ENCODE measurements at regions not wholly inside any gene's neighbourhood (a gene's known extent, or its start where the extent isn't known, plus 50 kb on each side); places are given as distances from the start of the nearest gene placed in this dataset.

- Histone ChIP-seq H3T11ph (ENCODE audit: low read length) (no peak overlapping the region), H2BK12ac (ENCODE audit: insufficient read length, low read depth, low read length) (no peak overlapping the region), H3K9ac (ENCODE audit: extremely low read depth, insufficient read length, low read length) (no peak overlapping the region), H4K91ac (ENCODE audit: insufficient read length, low read depth, low read length) (no peak overlapping the region), H3K18ac (ENCODE audit: insufficient read length, low read depth, low read length) (no peak overlapping the region), H2BK5ac (ENCODE audit: insufficient read length, low read length) (no peak overlapping the region), H3K79me1 (ENCODE audit: insufficient read depth, low read depth, low read length, poor library complexity, severe bottlenecking) (no peaks in the 10 kb centered on the region), H3K56ac (ENCODE audit: insufficient read length, low read depth, low read length) (no peak overlapping the region), H3K4me1 (ENCODE audit: insufficient read depth, low read length) (no peaks in the 10 kb centered on the region), H3K23me2 (ENCODE audit: insufficient read length, low read depth, low read length, poor library complexity, severe bottlenecking) (no peaks in the 10 kb centered on the region), H3K4me2 (ENCODE audit: insufficient read depth, insufficient read length, low read length) (no peak overlapping the region), H3K9me3 (ENCODE audit: control insufficient read depth, low read depth, low read length) (no peaks in the 10 kb centered on the region), H2AFZ (ENCODE audit: low read length) (no peak overlapping the region), H2BK15ac (ENCODE audit: low read depth, low read length) (no peak overlapping the region), H3K4ac (ENCODE audit: low read depth, low read length) (no peak overlapping the region), H3K14ac (ENCODE audit: insufficient read depth, low read length) (no peak overlapping the region), H4K8ac (replicated peaks; ENCODE audit: insufficient read length, low read depth, low read length) (no peak overlapping the region), H2BK20ac (ENCODE audit: low read depth, low read length, poor library complexity, severe bottlenecking) (no peak overlapping the region), H3K27ac (ENCODE audit: insufficient read length, low read depth, low read length) (no peak overlapping the region), H3K79me2 (ENCODE audit: insufficient read depth, low read length) (no peaks in the 10 kb centered on the region), H4K5ac (ENCODE audit: insufficient read length, low read depth, low read length) (no peak overlapping the region), H3K27me3 (ENCODE audit: insufficient read depth, low read length) (no peaks in the 10 kb centered on the region), H2BK120ac (ENCODE audit: low read depth, low read length, poor library complexity, severe bottlenecking) (no peak overlapping the region), H4K20me1 (ENCODE audit: control insufficient read depth, insufficient read depth, insufficient read length) (no peaks in the 10 kb centered on the region), H3K23ac (ENCODE audit: insufficient read length, low read depth, low read length) (no peak overlapping the region), H2AK5ac (ENCODE audit: insufficient read length, low read length) (no peak overlapping the region)
- H3K4me3 Mint-ChIP-seq = no peak overlapping the region
- H3K4me1 Mint-ChIP-seq = no peaks in the 10 kb centered on the region
- H3K9me3 Mint-ChIP-seq = no peaks in the 10 kb centered on the region
- H3K27me3 Mint-ChIP-seq (ENCODE audit: low read depth) = no peaks in the 10 kb centered on the region
- no peak for TF ChIP-seq CTCF (conservative IDR thresholded peaks at IDR 0.05)
- no CpG with 5 or more reads among the region's 2 CpGs for WGBS (ENCODE audit: extremely low coverage, insufficient read length, low lambda C conversion rate)
- no peak for DNase-seq
- H3K36me3 Mint-ChIP-seq (ENCODE audit: insufficient read depth in 1 of 3, low read depth in 3 of 3) = no peaks in the 10 kb centered on the region
- H3K27ac Mint-ChIP-seq = no peak overlapping the region
Measured at GRCh38 chr7:10845225-10845624, 128.4 kb upstream of the PHF14 start.

Measured in H9 (cell line).